Amniotic epithelial cell (primary cell): ENCODE measurements at regions not wholly inside any gene's neighbourhood (a gene's known extent, or its start where the extent isn't known, plus 50 kb on each side); places are given as distances from the start of the nearest gene placed in this dataset.
A peak's percentile ranks its signal among the peaks of the same experiment; 100 is the strongest.

Source experiments
- DNase-seq: peaks from one replicate; pipeline ENCODE4 v3.0.0-alpha.2; 2010; ENCODE audit warnings: low read depth

DNA sequence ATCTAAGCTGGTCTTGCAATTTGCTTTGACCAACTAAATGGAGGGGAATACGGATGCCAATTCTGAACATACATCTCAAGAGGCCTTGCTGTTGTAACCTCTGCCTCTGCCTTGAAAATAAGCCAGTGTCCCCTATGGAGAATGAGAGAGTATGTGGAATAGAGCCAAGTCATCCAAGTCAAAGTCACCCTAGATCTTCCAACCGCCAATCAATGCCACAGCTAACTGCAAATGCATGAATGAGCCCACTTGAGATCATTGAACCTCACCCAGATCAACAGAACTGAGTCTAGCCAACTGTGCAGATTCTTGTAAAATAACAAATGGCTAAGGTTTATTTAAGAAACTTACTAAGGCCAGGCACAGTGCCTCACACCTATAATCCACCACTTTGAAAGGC lies 139.8 kb upstream of the TANK start:
- DNase-seq, result no peak

DNA sequence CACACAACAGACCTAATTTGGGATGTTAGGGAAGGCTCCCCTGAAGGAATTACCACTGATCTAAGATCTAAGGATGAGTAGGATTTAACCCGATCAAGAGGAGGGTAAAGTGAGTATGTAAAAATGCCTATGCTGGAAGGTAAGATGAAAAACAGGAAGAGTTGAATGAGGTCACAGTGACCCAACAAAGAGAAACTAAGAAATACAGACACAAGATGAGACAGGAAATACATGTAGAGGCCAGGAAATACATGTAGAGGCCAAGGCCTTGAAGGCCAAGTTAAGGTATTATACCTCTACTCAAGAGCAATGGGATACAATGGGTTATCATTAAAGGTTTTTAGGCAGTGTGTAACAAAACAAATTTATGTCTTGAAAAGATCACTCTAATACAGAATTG lies 131.6 kb upstream of the TANK start:
- no peak for DNase-seq

DNA sequence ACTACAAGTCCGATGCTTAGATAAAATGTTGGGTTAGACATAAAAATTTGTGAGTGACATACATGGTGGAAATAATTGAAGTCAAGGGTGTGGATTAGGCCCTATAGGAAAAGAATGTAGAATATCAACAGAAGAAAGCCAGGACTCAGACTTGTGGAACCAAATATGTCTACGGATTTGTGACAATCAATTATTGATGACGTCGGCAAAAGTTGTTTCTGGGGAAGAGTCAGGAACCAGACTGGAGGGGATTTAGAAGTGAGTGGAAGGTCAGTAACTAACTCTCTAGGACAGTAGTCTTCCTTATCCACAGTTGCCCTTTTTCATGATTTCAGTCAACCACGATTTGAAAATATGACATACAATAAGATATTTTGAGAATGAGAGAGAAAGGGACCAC lies 130.9 kb upstream of the TANK start:
- no peak for DNase-seq

DNA sequence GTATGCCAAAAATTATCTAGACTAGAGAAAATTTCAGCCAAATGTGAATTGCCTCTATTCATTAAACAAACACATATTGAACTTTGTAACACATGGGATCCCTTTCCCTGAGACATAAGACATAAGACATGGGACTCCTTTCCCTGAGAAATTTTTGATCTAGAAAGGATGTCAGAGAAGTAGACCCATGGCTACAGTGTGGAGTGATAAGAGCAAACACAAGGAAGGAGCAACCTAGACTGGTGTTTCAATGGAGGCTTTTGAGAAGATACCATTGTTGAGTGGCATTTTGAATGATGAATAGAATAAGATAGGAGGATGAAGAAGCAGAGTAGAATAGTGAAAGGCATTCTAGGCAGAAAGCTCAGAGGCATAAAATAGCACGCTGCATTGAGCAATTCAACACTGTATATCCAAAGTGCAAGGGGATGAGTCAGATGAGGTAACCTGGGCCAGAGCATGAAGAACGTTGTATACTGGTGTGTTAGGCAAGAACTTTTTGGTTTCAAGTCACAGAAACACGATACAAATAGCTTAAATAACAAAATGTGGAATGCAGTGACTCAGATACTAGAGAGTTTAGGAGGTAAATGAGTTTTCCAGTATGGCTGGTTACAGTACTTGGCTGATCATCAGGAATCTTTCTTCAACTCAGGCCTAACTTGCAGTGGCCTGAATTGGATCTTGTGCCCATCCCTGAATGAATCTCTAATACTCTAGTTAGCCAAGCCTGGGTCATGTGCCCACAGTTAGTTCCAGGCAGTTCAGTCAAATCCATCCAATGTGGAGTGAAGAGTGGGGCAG lies 129.8 kb upstream of the TANK start:
- DNase-seq, result peak; percentile 100

DNA sequence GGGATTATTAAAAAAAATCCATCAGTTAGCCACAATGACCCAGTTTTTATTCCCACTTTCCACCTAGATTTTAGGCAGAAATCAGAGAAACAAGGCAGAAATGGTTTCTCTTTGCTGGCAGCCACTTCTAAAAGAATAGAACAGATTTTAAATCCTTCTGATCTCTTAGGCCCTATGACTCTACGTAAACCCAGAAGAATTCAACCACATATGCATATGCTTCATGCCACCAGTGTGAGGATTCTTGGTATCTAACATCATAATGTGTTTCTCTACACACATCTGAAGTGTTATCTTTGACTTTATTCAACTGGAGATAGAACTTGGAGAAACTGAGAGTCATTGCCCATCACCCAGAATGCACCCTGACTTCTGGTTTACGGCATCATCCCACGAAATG lies 128.7 kb upstream of the TANK start:
- peak; percentile 81 for DNase-seq

DNA sequence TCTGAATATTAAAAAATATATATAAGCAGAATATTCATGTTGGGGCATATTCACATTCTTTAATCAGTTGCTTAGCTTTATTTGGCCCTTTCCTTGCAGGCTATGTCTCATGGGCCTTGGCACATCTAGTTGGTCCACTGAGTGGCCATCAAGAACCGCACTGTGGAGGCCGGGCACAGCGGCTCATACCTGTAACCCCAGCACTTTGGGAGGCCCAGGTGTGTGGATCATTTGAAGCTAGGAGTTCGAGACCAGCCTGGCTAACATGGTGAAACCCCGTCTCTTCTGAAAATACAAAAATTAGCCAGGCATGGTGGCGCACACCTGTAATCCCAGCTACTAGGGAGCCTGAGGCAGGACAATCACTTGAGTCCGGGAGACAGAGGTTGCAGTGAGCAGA lies 127.6 kb upstream of the TANK start:
- no peak for DNase-seq

DNA sequence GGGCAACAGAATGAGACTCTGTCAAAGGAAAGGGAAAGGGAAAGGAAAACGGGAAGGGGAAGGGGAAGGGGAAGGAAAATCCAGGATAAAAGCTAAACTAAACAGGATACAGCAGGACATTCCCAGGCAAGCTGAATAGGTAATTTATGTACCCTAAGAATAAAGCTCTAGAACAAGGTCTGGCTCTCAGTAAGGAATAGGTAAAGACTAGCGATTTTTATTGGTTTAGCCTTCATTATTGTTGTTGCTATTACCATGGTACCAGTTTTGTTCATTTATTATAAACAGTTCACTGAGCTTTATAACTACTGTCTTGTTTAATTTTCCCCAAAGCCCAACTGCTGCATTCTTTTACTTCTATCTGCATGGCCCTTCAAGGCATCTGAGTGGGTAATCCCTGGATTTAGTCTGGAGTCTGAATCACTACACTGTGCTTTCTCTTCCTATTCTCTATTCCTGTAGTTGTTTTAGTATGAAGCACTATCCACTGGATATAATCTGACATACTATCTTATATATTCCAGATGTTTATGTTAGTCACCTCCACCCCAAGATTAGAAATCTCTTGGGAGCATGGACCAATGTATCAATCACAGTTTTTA lies 127.1 kb upstream of the TANK start:
- peak; percentile 91 for DNase-seq

DNA sequence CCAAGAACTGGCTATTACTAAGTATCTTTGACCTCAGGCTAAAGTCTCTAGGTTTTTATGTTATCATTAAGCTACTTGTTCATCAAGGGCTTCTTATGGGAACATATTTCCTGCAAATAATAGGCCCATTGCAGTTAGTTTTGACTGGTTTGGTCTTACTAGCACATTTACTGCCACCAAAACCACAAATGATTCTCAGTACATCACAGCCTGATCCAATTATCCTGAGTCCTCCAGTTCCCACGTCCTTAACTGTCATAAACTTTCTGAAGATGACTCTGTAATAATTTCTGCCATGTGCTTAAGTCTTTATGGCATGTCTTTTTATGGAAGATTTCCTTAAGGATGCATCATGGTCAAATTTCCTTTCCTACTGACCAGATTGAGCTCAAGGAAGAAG lies 123.3 kb upstream of the TANK start:
- DNase-seq, result no peak

DNA sequence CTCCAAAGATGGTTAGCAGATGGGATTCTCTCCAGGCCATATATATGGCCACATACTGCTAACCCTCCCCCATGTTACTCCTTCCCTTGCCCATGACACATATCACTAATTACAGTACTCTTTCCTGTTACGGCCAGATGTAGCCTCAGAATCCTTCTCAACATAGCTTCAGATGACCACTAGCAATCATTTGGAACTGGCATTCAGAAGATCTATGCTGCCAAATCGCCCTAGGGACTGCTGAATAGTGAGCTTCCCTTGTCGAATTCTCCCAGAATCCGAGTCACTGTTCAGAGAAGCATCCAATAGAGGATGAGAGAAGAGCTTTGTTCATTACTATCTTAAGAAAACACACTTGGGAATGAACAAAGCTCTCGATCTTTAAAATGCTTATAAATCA lies 121.2 kb upstream of the TANK start:
- no peak for DNase-seq

DNA sequence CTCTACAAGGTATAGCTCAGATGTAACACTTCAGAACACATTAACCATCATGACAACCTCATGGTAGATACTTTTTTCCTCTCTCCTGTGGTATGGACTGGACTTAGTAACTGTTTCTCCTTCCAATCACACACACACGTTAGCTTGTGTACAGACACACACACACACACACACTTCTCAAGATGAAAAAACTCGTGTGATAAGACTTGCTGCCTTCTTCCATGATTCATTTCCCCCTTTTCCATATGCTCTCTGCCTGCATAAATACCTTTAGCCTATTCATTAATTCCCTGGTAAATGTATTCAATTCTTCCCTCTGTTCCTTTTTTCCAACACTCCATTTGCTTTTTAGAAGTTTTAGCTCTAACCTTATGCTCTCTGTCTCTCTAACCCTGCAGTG lies 118.9 kb upstream of the TANK start:
- DNase-seq, result peak; percentile 74

DNA sequence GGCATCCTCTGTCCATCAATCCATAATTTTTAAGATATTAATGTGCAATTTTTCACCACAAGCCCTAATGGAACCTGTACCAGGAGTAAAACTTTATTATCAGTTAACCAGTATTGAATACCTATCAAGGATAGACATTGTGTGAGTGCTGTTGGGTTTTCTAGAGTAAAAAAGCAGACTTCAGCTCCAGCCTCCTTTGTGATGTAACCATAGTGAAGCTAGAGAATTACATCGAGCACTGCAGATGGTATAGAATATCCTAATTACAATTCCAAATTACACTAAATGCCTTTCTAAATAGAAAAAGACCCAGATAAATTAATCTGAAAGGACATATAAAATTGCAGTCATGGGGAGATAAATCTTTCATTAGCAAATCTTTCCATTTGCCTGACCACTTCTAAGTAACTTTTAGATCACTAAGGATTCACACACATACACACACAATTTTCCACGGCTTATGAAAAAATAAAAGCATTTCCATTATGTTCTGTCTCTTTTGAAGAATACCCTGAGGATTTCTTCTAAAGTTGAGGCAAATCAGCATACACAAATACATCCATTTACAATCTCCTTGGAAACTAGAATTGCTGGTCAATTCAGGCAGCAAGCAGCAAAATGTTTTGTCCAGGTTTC lies 117.1 kb upstream of the TANK start:
- DNase-seq, result no peak

DNA sequence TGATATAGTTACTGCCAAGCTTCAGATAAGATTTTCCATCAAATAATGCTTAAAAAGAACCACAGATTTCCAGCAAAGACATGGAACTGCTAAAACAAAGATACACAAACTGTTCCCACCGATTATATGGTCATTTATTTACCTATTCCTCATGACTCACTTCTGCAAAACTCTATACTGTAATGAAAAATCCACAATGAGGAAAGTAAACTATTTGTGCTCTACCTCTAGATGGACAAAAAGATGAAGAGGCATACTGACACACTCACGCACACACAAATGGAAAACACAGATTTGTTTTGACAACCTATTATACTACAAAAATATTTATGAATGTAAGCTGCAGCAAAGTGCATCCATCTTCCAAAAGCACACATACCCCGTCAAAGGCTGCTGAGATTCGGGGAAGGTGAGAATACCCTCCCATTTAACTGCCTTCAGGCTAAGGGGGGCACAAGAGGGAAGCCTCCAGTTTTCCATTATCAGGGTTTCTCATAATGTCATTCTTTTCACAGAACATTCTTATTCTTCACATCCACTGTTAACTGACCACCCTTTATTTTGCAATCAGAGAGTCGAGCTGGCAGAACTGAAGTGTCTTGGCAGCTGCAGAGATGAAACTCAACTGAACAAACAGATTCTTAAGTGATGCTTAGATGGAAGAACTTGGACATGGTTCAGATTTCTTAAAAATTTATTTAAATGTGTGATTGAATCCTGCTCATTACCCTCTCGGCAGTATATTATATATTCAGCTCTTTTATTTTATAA lies 115.9 kb upstream of the TANK start:
- DNase-seq, result peak; percentile 93

DNA sequence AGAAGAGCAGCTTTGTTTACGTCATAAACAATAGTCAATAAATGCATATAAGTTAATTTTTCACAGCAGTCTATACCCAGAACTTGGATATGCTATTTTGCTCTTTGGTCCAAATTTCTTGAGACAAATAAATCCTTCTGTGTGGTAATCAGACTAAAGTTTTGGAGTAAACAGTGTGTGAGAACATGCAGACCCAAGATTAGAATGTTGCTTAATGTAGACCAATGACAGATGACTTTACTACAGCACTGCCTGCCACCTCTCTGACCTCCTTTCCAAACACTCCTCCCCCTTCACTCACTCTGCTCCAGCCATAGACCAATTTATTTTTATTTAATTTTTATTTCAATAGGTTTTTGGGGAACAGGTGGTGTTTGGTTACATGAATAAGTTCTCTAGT lies 115.3 kb upstream of the TANK start:
- peak; percentile 99 for DNase-seq

DNA sequence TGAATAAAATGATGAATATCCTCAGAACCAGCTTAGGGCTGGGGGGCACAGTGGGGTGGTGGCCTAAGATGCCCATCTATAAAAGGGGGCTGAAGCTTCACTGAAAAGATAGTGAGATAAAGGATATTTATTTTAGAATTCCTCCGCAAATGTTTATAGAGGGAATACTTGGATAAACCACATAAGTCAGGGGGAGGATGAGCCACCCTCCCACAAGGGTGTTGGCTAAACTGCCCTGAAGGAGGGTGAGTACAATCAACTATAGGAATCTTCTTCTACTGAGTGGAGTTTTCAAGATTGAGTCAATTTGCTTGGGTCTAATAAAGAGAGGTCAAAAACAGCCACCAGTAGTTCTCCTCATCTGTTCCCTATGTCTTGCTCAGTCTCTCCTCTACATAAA lies 114.5 kb upstream of the TANK start:
- peak; percentile 95 for DNase-seq

DNA sequence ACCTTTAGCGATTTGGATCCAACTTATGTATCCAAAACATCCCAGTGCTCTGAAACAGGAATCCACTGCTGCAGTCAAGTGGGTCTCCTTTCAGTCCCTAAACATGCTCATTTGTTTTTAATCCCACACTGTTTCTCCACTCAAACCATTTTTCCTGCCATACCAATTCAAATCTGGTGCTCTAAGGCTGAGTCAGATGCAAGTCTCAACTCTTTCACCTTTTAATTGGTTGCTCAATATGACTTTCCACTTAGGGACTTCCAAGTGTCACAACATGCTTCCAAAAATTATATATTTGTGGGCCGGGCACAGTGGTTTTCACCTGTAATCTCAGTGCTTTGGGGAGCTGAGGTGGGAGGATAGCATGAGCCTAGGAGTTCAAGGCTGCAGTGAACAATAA lies 113.4 kb upstream of the TANK start:
- no peak for DNase-seq

DNA sequence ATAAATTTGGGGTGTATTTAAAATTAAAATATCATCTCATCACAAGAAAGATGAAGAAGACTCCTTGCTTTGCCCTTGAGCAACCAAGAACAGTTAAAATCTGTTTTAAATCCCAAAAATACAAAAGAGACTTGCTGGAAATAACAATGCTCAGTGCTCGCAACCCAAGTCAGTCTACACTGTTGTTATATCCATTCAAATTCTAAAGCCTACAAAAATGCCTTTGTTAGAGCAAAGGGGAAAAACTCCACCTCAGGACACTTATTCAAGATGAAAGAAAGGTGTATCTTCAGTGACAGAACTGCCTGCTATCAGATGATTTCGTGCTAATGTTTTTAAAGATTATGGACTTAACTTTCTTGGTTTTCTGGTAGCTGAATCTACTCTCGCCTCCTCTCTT lies 111.9 kb upstream of the TANK start:
- no peak for DNase-seq

DNA sequence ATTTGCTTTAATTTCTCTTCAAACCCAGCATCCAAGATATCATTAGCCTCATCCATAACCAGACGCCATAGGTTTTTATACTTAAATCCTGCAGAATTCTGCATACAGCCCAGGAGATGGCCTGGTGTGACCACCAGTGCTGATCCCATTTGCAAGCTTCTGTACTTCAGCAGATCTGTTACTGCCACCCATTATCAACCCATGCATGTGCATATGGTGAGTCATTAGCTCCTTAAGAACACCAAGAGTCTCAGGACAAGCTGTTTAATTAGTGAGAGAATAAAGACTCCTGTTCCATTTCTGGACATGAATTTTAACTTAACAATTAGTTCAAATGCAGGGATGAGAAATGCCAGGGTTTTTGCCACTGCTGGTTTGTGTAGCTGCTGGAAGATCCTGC lies 110.7 kb upstream of the TANK start:
- peak; percentile 65 for DNase-seq

DNA sequence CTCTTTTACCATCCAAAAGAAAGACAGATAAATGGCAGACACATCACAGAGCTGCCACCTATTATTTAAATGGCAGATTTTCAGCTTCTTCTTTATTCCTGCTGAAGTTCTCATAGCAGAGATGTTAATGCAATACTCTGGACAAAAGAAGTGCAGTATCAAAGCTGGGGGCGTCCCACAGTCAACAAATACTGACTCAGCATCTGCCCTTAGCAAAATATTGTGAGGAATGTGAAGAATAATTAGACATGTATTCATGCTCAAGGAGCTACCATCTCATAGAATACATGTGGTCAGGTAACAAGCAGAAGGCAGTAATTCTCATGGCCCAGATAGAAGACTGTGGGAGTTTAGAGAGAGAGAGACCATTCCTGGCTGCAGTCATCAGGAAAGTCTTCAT lies 108.0 kb upstream of the TANK start:
- DNase-seq, result peak; percentile 41

DNA sequence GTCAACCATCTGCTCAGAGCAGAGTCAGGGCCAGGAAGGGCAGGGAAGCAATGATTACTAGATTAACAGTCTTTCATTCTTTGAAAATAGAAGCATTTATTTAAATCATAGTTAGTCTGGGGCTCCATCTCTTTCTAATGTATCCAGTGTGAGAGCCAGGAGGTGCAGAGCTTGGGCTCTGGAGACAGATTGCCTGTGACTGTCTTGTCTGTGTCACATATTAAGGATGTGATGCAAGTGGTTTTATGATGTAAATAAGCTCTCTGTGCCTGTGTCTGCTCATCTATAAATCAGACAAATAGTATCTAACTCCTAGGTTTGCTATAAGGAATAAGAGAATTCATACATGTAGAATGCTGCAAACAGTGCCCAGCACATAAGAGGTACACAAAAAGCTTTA lies 104.9 kb upstream of the TANK start:
- DNase-seq, result no peak

DNA sequence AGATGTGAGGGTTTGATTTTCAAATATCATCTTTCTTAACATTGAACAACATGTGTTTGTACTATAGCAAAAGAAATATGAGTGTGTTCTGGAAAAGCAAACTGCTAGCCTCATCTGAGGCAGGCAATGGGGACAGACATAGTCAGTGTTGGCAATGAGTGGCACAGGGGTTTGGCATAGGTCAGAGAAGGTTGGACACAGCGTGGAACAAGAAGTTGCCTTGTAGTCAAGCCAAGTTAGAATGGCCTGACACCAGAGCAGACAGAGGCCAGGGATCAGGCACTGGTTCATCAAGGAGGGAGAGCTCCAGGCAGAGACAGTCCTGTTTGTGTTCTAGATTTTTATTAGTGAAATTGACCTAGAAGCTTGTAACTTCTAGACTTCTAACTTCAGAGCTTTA lies 100.8 kb upstream of the TANK start:
- DNase-seq, result no peak

DNA sequence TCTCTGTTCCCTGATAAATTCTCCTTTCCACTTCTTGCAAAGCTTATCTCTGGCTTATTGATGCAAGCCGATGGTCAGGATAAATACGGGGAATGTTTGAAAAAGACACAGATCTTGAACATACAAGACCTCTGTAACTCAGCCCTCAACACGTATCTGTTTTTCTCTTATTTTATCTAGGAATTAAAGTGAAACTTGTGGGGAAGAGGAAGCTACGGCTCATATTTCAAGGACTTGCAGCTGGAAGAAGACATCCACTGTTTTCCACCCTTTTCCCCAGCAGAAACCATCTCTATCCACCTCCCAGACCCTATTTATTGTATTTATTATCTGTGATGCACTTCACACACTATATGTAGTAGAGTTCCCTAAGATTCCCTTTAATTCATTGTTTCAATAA lies 98.4 kb upstream of the TANK start:
- DNase-seq, result peak; percentile 29

DNA sequence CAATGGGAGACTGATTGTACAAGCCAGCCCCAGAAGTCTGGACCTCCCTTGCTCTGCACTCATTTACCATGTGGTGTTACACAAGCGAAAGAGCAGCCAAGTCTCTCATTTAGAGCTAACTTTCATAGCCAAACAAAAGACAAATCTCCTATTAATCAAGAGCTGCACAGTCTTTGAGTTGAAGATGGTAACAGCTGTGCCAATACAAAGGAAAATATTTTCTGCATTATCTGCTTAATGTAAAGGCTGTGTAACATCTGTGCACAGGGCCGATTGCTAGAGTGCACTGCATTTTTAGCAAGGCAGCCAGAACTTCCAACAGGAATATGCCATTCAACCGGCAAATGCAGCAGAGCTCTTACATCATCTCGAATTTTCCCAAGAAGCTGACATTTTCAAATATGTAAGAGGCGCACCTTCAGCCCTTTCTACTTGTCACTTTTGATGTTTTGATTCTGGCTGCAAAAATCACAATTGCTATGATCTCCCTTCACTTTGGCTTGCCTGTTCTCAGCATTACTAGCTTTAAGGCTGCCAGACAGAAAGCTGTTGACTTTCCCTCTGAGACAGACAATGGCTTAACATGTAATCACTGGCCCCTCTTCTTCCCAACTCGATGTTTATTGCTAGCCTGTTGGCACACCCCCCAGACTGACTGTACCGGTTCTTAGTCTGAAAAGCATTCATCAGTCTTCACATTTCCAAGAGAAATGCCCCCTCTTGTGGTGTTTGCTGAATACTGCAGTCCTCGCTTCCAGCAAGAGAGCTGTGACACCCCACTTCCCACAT lies 96.9 kb upstream of the TANK start:
- DNase-seq, result peak; percentile 85
